Kidney capillary endothelial cell (primary cell): ENCODE measurements at regions not wholly inside any gene's neighbourhood (a gene's known extent, or its start where the extent isn't known, plus 50 kb on each side); places are given as distances from the start of the nearest gene placed in this dataset.

Experiments
- DNase-seq: peaks from one replicate; pipeline ENCODE4 v3.0.0-alpha.2; 2018; ENCODE audit warnings: low spot score

DNA sequence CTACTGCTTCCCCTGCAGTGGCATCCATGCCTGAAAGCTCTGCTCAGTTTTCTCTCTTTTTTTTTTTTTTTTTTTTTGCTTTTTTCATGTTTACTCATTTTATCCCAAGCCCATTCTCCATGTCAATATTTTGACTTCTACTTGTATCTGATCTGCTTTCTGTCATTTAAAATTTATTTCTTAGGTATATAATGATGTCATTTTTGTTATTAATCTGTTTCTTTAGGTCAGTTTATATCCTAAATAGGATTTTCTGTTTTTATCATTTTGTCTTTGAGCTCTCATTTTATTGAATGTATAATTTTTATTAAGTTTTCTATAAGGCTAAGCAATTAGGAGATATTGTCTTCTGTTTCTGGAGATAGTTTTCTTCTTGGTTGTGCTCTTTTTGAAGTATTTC lies 138.5 kb upstream of the PMEPA1 start:
- DNase-seq = no peak

DNA sequence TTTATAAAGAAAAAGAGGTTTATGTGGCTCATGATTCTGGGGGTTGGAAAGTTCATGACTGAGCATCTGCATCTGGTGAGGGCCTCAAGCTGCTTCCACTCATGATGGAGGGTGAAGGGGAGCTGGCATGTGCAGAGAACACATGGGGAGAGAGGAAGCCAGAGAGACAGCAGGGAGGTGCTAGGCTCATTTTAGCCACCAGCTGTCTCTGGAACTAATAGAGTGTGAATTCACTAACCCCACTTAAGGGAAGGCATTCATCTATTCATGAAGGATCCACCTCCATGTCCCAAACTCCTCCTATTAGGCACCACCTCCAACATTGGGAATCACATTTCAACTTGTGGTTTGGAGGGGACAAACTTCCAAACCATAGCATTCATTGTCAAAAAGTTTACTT lies 137.3 kb upstream of the PMEPA1 start:
- no peak for DNase-seq

DNA sequence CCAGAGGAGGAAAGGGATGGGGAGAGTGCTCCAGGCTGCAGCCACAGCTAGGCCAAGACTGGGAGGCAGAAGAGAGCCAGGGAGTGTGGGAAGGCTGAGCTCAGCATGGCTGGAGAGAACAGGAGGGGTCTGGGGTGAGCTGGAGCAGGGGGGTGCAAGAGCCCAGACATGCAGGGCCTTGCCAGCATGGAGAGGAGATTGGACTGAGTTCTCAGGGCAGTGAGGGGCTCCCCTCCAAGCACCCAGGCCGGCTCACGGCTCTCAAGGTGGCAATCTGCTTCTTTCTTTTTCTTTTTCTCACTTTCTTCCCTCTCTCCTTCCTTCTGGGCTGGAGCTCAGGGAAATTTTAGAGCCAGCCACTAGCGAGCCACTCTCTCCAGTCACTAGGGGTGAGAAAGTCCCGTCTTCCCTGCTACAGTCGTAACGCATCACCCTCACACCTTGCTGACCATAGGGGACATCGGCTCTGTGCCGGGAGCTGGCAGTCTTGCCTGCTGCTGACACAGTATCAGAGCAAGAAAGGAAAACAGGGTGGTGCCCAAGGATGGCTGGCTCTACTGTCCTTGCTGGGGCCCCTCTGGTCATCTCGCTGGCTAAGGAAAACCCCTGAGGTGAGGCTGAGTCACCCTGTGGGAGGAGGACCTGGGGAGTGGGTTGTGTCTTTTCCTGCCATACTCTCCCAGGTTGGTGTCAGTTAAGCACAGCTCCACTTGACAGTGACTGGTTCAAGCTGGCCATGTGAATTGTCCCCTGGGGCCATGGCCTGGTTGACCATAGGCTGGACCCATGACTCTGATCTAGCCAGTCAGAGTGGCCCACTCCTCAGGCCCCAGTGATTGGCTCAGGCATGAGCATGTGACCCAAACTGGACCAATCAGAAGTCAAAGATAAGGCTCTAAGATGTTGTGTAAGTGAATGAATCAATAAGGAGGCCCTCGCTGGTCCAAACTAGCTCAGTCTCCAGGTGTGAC lies 135.1 kb upstream of the PMEPA1 start:
- no peak for DNase-seq

DNA sequence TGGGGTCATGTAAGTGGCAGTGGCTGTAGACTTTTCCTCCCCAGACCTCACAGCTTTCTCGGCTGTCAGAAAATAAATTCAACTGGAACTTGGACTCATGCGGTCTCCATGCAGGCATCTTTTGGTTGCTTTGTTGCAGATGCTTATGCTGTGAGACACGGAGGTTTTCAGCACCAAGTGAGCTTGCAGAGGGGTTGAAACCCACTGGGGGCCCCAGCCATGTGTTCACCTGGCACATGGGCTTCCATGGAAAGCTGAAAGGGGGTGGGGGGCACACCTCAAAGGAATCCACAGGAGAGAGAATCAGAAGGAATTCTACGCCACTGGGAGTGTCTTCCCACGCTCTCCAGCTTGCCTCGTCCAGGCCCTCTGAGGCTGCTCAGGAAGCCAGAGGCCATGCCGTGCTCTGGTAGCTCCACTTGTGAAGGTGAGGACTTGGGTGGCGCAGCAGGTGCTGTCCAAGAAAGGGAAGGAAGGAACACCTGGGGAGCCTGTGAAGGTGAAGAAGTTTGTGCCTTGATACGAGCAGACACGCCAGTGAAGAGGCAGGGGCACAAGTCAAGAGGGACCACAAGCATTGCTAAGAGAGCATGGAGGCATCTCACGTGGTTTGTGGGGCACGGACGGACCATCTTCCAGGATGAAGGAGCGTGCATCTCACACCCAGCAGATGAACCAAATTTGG lies 134.3 kb upstream of the PMEPA1 start:
- no peak for DNase-seq

DNA sequence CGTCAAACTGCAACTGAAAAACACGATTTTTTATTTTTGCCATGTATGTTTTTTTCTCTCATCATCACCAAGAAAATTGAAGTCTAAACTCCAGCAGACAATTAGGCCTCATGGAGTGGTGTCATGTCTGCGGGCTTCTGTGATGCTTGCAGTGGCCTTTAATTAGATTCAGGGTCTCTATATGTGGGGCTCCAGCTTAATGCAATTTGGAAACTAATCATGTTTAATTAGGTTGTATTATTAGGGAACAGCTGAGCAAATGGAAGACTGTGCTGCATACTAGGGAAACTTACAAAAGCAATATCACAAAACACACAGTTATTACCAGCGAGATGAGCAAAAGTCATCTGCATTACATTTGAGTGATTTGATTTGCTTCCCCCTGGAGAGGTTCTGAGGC lies 132.9 kb upstream of the PMEPA1 start:
- DNase-seq = no peak

DNA sequence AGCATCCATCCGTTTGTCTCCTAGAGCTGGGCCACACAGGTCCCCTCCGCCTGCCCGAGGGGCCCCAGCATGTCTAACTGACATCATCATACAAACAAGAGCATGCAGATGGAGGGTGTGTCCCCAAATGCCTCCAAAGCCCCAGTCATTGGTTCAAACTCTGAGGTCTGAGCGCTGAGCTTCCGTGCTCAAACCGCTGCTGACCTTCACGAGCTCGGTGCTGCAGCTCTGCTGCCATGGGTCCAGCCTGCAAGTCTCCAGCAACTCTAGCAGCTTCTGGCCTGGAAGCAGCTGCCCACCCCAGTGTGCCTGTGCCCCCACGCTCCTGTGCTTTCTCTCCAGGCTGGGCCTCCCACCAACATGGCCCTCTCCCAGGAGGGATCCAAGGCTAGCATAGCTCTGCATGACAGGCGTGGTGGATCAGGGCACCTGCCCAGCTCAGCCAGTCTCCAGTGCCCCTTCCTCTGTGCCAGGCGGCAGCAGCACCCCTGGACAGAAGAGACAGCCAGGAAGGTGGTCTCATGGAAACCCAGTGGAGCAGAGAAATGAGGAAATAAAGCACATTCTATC lies 131.6 kb upstream of the PMEPA1 start:
- no peak for DNase-seq

DNA sequence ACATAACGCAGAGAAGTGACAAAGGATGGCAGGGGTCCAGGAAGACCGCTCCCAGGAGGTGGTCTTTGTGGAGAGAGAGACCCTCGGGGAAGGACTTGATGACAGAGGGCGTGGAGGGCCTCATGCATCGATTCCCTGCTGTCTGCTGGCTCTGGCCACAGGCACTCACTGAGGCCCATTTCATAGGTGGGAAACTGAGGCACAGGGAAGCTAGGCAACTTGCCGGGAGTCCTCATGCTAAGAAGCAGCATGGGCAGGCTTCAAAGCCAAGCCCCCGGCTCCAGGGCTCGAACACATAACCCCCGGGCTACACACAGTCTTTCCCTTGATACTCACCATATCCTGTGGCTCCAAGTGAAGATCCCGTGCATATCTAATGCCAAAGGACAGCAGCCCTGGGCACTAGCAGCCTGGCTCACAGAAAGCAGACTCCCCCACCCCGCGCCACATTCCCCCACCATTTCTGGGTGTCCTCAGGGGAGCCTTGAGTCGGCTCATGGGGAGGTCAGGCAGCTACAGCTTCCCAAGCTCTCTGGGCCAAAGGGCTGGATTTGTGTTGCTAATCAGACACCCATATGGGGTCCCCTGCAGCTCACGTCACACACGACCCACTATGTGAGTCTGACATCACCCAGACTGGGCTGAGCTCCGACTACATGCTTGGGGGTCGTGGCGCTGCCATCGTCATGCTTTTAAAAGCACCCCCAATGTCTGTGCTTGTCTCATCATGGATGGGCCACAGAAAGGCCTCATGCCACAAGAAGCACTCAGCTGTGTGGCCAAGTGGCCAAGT lies 130.9 kb upstream of the PMEPA1 start:
- no peak for DNase-seq

DNA sequence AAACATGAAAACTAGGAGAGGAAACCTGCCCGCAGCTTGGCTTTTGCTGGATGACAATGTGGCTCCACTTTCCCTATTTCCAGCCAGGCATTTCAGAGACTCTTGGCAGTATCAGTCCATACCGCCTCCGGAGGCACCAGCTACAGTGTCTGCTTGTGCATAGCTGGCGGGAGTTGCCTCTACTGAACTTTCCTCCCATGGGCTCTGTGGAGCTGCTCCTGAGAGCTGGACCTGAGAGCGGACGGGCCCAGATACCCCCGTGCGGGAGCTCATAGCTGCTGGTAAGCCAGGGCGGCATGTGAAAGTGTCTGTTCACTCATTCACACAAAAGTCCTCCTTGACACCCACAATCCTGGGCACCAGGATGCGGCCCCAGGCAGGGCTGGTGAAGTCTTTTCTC lies 130.3 kb upstream of the PMEPA1 start:
- no peak for DNase-seq

DNA sequence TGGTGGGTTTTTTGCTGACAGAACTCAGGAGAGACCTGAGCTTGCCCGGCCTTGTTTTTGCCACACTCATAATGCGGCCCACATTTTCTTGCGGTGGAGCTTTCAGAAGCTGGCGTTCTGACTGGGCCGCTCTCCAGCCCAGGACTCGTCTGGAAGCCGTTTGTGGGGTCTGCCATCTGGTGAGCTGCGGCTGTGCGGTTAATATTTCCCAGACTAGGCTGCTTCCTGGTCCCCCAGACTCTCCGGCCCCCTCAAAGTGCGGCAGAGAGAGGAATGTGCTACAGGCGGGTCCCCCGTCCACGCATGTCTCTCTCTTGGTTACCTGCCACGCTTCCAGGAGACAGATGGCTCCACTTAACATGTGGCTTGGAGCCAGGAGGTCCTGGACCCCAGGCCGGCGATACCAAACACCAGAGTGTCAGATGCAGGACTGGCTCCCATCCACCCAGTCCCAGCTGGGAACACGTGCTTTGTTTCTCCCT lies 128.9 kb upstream of the PMEPA1 start:
- no peak for DNase-seq

DNA sequence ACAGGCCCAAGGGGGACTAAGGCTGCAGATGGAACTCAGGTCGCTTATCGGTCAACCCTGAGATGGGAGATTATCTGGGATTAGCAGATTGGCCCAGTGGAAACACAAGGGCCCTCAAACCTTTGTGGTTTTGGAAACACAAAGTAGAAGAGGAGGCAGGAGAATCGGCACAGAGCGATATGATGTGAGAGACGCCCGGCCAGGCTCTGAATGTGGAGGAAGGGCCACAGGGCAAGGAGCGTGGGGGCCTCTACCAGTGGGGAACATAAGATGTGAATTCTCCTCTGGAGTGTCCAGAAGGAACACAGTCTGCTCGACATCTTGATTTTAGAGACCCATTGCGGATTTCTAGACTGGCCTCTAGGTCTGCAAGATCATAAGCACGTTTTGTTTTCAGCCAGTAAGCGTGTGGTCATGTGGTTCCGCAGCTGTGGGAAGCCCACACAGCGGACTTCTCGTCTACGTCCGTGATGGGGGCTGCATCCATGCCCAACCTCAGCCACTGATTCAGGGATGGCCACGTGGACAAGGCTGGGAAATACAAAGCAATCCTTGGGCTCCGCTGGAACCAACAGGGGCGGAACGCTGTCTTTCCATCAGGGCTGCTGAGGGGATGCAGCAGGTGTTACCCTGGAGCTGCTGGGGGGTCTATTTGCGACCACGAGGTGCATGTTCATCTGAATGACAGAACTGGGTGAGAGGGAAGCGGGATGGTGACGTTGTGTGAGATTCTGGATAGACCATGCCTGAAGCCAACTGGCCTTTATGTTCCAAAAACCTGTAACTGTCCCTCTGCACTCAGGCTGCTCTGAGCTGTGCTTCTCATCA lies 127.6 kb upstream of the PMEPA1 start:
- no peak for DNase-seq

DNA sequence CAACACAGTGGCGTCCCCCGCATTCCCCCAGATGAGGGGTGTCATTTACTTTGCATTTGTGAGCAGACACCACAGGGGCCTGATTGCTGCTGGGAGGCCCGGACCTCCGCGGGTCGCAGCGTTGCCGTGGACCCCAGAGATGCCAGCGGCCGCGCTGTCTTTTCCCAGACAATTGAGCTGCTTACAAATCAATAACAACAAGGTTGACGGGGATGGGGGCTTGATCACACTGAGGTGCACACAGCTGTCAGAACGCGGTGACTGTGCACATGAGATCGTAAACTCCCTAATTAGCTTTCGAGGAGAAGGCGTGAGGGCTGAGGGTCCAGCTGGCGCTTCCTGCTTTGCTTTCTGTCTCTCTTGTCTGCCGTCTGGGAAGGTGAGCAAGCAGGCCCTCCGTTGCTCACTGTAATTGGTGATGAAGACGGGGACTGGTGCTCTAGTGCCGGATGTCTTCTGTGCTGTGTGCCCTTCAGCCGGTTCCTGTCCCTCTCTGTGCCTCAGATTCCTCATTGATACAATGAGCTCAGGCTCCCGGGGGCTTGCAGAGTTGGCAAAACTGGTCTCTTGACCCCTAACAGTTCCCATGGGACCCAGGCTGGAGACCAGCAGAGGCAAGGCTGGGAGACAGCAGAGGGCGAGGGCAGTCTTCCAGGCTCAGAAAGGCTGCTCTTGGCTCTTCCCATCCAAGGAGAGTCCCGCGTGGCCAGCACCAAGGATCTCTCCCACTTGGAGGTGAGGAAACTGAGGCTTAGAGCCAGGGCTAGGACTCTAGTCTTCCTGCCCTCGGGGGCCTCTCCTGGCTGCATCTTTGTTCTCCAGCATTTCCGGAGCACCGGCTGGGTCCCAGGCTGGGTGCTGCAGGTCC lies 126.0 kb upstream of the PMEPA1 start:
- DNase-seq = no peak

DNA sequence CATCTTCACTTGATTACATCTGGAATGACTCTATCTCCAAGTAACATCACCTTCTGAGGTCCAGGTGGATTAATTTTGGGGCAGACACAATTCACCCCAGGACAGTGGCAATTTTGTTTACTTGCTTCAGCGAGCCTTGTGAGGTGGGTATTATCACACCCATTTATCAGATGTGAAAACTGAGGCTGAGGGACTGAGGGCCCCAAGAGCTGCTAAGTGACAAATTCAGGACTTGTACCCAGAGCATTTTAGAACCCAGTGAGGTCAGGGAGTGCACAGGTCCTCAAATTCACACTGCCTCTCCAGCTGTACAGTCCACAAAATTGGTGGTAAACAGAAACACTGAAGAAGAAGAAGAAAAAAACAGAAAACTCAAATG lies 125.2 kb upstream of the PMEPA1 start:
- no peak for DNase-seq

DNA sequence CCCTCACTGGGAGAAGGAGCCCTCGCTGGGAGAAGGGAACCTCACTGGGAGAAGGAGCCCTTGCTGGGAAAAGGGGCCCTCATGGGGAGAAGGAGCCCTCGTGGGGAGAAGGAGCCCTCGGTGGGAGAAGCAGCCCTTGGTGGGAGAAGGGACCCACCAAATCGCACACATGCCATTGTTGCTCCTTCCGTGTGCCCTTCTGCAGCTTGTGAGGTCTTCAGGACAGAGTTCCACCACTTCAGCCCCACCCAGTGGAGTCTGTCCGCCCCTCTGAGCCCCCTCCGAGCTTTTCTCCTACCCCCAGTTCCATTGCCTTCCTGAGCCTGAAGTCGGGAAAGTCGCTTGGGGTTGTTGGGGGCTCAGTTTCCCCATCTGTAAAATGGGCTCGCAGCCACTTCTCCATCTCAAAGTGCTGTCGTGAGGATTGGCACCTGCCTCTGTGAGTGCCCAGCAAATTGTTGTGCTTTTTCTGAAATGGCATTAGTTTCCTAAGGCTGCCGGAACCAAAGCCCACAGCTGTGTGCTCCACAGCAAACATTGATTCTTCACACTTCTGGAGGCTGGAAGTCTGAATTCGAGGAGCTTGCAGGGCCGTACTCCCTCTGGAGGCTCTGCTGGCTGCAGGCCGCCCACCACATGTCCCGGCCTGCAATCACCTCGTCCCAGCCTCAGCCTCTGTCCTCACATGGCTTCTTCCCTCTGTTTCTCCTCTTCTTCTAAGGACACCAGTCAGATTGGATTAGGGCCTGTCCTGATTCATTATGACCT lies 124.7 kb upstream of the PMEPA1 start:
- no peak for DNase-seq

DNA sequence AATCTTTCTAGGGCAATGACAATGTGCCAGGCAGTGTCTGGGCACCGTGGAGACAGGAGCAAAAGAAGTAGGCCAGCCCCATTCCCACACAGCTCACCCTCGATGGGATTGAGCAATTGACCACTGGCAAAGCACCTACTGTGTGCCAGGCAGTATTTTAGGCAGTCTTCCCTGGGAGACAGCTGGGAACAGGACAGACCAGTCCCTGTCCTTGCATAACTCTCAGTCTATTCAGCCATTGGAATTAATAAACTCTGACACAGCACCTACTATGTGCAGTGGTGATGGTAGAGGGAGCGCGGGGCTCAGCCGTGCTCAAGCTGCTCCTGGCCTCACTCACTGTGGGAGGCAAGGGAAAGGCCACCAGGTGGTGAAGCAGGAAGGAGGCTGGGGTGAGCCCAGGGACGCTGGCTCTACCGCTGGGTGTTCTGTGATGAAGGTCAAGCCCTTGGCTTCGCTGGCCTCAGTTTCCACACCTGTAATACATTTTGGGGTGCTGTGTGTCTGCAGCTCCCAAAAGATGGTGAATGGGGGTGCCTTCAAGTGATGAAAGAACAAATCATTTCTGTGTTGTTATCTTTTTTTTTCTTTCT lies 122.3 kb upstream of the PMEPA1 start:
- no peak for DNase-seq

DNA sequence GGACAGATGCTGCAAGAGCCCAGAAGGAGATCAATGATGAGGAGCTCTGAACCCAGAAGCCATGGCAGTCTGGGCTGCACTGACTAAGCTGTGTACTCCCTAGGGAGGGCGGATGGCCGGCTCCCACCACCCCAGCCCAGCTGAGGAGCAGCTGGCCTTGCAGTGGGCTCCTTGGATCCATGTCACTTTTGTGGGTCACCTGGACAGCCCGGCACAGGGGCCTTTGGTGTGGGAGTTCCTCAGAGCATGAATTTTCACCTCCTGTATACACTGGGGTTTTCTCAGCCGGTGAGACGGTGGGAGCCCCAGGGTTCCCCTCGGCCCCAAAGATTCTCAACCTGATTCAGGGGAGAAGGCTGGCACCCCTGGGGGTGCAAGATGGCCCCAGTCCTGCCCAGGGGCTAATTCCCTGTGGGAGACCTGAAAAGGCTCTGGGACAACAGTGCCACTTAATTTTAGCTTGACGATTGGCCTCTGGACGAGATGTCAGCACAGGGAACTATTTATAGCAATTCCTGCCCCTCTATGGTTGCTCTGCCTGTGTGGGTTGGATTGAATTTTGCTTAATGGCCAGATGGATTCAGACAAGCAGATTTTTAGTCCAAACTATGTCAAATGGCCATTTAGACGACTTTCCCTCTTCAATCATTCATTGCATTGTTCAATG lies 121.6 kb upstream of the PMEPA1 start:
- DNase-seq = no peak

DNA sequence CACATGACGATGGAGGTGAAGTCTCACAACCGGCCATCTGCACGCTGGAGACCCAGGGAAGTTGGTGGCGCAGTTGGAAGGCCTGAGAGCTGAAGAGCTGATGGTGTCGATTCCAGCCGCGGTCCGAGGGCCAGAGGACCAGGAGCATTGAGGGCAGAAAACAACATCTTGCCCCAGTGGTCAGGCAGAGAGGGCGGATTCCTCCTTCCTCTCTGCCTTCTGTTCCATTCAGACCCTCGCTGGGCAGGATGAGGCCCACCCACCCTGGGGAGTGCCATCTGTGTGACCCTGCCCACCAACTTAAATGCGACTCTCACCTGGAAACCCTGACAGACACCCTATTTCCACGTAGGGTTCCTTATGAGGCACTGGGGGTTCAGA lies 120.7 kb upstream of the PMEPA1 start:
- DNase-seq = no peak

DNA sequence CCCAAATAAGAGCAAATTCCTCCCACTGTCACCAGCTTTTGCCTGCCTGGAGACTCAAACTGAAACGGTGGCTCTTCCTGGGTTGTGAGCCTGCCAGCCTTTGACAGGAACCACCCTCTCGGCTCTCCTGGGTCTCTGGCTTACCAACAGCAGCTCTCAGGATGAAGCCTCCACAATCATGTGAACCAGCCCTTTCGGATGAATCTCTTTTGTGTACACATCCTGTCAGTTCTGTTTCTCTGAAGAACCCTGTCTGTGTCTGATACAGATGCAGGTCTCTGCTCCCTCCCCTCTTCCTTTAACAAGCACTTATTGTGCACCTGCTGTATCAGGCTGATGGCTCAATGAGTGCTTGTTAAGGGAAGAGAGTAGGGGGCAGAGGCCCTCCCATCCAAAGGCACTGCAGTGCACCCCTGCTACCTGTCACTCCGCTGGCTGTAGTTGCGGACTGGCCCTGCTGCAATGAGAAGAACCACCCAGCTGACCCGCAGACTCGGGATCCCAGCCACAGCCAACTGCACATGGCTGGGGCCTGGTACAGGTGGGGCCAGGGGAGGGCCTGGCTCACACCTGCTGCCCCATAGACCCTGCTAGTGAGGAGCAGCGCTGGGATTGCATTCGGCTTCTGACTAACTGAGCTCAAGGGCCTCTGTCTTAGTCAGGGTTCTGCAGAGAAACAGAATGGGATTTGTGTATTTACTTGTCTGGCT lies 120.1 kb upstream of the PMEPA1 start:
- DNase-seq = no peak

DNA sequence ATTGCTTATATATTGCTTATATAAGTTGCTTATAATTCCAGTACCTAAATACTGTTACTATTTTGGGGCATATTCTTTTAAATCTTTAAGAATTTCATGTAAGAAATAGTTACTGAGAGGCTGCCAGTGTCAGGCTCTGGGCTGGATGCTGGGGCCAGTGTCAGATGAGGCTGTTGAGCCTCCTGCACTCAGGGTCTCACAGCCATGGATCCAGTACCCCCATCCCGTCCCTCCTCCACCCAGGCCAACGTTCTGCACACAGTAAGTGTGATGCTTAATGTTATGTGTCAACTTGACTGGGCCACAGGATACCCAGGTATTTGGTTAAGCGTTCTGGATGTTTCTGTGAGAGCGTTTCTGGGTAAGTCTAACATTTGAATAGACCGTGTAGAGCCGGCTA lies 119.5 kb upstream of the PMEPA1 start:
- no peak for DNase-seq
